Esophagus squamous epithelium (tissue), 5 donors: ENCODE measurements at regions not wholly inside any gene's neighbourhood (a gene's known extent, or its start where the extent isn't known, plus 50 kb on each side); places are given as distances from the start of the nearest gene placed in this dataset.

Experiments
- DNase-seq: peaks from one replicate; lab custom pipeline; 2025; lab: John Stamatoyannopoulos, UW
- H3K27ac ChIP-seq, 4 donors: fragments of 200-600 bp; sonication (generic); one replicate each; pipeline ENCODE4 v1.5.1; 2016 to 2019; ENCODE audit warnings: mild to moderate bottlenecking in 1 of 4
- H3K27me3 ChIP-seq, 4 donors: fragments of 200-600 bp; sonication (generic); 1 replicate in 3 of 4; 2 replicates in 1 of 4; pipeline versions ENCODE4 v1.5.1 to v1.6.0; 2017 to 2021; ENCODE audit warnings: antibody characterized with exemption in 1 of 4
- H3K36me3 ChIP-seq, 3 donors: fragments of 200-600 bp; sonication (generic); one replicate each; pipeline ENCODE4 v1.5.1; 2016 to 2019
- H3K4me1 ChIP-seq, 3 donors: fragments of 200-600 bp; sonication (generic); one replicate each; pipeline ENCODE4 v1.5.1; 2017 to 2019
- H3K4me3 ChIP-seq, 4 donors: fragments of 200-600 bp; sonication (generic); 1 replicate in 3 of 4; 2 replicates in 1 of 4; pipeline ENCODE4 v1.5.1; 2016 to 2019; ENCODE audit warnings: mild to moderate bottlenecking in 2 of 4, moderate library complexity in 1 of 4
- H3K9me3 ChIP-seq, 3 donors: fragments of 200-600 bp; sonication (generic); one replicate each; pipeline ENCODE4 v1.5.1; 2016 to 2019
- POLR2A ChIP-seq, 4 donors: fragments of 450-650 bp; IDR thresholded peaks; one replicate each; pipeline ENCODE4 v1.6.1; 2017; ENCODE audit warnings: antibody characterized with exemption in 4 of 4, mild to moderate bottlenecking in 4 of 4, moderate library complexity in 3 of 4
- WGBS, 2 donors: methylation state at CpG; one replicate each; pipeline ENCODE4 v1.1.5; 2018; 5-methylcytosine and 5-hydroxymethylcytosine counted together
- intact Hi-C: fragments of 100-400 bp; cut with DNase I; formaldehyde crosslinking; loops from one replicate; pipeline ENCODE4 v1.15.0; 2022
- TF ChIP-seq, protein P1 (sequence below), 6 experiments: fragments of 450-650 bp in 4 of 6; fragments of 200-600 bp in 2 of 6; sonication (generic) in 2 of 6; IDR thresholded peaks; one replicate each; pipeline ENCODE4 v1.5.1; 2016 to 2019; ENCODE audit warnings: antibody characterized with exemption in 6 of 6, mild to moderate bottlenecking in 4 of 6, moderate library complexity in 4 of 6
- donor health status: DM: yes; HTN: yes; CAD: no.

DNA sequence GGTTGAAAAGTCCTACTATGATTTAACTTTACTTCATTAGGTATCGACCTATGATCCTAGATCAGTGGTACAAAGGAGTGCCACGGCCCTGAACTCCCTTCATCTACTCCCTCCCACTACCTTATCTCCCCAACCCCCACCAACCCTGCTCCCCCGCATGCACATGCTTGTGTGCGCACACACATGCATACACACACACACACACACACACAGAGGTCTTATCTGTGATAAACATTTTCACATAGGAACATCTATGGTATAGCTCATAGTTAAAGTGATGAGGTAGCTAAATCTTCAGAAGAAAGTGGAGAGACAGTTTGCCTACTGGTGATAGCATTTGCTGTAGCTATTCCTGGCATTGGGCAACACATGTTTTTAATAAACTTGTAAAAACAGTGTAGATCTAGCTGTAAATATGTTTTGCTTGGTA, 471.3 kb downstream of the ZEB2 start:
- no peak for TF ChIP-seq POLR2A (IDR thresholded peaks at IDR 0.05)
- TF ChIP-seq, protein P1, sequence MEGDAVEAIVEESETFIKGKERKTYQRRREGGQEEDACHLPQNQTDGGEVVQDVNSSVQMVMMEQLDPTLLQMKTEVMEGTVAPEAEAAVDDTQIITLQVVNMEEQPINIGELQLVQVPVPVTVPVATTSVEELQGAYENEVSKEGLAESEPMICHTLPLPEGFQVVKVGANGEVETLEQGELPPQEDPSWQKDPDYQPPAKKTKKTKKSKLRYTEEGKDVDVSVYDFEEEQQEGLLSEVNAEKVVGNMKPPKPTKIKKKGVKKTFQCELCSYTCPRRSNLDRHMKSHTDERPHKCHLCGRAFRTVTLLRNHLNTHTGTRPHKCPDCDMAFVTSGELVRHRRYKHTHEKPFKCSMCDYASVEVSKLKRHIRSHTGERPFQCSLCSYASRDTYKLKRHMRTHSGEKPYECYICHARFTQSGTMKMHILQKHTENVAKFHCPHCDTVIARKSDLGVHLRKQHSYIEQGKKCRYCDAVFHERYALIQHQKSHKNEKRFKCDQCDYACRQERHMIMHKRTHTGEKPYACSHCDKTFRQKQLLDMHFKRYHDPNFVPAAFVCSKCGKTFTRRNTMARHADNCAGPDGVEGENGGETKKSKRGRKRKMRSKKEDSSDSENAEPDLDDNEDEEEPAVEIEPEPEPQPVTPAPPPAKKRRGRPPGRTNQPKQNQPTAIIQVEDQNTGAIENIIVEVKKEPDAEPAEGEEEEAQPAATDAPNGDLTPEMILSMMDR (IDR thresholded peaks at IDR 0.05), result no peak
- WGBS, 2 donors, result 85 to 94% methylated on average over 4 of the region's 4 CpGs
- no peak for DNase-seq
- intact Hi-C loops, result no loop called here
- Histone ChIP-seq H3K27ac (no peak overlapping the region), H3K4me3 (no peak overlapping the region), H3K4me1 (no peaks in the 10 kb centered on the region), H3K9me3 (no peaks in the 10 kb centered on the region), H3K27me3 (no peaks in the 10 kb centered on the region), H3K36me3 (no peaks in the 10 kb centered on the region)

DNA sequence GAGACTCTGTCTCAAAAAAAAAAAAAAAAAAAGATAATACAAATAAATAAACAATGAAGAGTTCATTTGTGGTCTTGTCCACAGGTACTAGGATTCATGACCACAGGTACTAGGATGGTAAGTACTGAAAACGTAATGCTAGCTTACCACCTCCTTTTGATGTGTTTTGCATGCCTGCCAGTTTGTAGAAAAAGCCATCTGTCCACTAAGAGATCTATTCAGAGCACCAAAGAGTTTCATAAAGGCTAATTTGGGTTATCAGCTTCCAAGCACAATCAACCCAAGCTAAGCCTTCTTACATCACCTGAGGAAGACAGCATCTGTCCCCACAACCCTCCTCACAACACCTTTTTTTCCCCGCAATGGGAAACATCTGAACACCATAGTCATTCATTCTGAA, 477.2 kb downstream of the ZEB2 start:
- TF ChIP-seq POLR2A (IDR thresholded peaks at IDR 0.05), result no peak
- TF ChIP-seq, protein P1 (IDR thresholded peaks at IDR 0.05), result no peak
- Histone ChIP-seq H3K9me3 (no peaks in the 10 kb centered on the region), H3K36me3 (no peaks in the 10 kb centered on the region), H3K27ac (no peak overlapping the region), H3K4me1 (no peaks in the 10 kb centered on the region), H3K27me3 (no peaks in the 10 kb centered on the region), H3K4me3 (no peak overlapping the region)
- 84 to 100% methylated on average over 2 of the region's 2 CpGs for WGBS, 2 donors
- intact Hi-C loops, result no loop called here
- no peak for DNase-seq

DNA sequence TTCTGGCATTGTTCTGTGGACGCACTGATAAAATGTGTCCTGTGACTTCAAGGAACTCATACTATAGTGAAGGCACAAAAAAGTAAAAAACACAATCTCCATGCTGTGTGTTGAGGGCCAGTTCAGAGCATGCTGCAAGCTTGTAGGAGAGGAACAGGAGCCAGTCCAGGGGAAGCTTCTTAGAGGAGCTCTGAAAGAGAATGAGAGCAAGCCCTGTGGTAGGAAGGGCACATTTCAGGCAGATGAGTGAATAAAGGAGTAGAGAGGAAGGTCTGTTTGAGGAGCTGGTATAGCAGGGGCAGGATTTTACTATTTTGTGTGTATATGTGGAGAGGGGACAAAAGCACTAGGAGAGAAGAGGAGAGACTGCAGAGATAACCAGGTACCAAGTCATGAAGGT, 478.3 kb downstream of the ZEB2 start:
- DNase-seq, result no peak
- Histone ChIP-seq H3K36me3 (no peaks in the 10 kb centered on the region), H3K4me3 (no peak overlapping the region), H3K4me1 (no peaks in the 10 kb centered on the region), H3K27me3 (no peaks in the 10 kb centered on the region), H3K9me3 (no peaks in the 10 kb centered on the region), H3K27ac (no peak overlapping the region)
- TF ChIP-seq POLR2A (IDR thresholded peaks at IDR 0.05), result no peak
- TF ChIP-seq, protein P1 (IDR thresholded peaks at IDR 0.05), result no peak
- WGBS, 2 donors, result 100% methylated on average over 1 of the region's 1 CpG
- intact Hi-C loops, result no loop called here

DNA sequence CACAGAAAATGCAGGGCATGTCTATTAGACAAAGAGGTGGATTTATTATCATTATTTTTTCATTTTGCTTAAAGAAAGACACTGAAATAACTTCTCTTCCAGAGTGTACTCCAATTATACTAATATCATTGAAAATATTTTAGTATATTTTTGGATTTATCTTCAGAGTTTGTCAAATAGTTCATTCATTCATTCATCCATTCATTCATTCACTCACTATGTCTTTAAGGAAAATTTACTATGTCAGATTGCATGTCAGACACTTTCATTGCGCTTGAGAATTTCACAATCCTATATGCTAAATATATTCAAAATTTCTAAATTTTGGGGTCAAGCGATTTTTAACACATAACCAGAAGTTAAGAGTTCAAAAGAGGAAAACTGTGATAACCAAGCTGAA, 479.1 kb downstream of the ZEB2 start:
- WGBS, 2 donors, result 95 to 100% methylated on average over 2 of the region's 2 CpGs
- no peak for DNase-seq

DNA sequence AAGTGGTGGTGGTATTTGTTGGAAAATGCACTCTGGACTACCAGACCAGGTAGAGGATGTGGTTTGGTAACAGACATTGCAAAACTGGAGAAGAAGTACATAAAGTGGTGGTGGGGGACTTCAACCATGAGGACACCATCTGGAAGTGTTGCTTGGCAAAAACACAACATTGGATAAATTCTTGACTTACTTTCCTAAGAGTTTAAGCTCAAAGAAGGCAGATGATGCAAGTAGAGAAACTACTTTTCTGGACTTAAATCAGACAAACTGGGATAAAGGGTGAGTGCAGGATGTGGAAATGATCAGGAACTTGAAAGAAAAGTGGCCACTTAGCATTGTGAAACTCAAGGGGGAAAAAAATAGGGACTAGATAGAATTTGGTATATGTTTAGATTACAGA, 487.4 kb downstream of the ZEB2 start:
- H3K36me3 ChIP-seq, result no peaks in the 10 kb centered on the region
- no peaks in the 10 kb centered on the region for H3K4me1 ChIP-seq
- DNase-seq, result no peak
- no peak overlapping the region for H3K4me3 ChIP-seq
- no peak for TF ChIP-seq POLR2A (IDR thresholded peaks at IDR 0.05)
- TF ChIP-seq, protein P1 (IDR thresholded peaks at IDR 0.05), result no peak
- no peak overlapping the region for H3K27ac ChIP-seq
- H3K9me3 ChIP-seq, result no peaks in the 10 kb centered on the region
- no peaks in the 10 kb centered on the region for H3K27me3 ChIP-seq
- intact Hi-C loops, result no loop called here

More for the DNA sequence above, 479.1 kb downstream of the ZEB2 start:
- no peaks in the 10 kb centered on the region for H3K9me3 ChIP-seq
- H3K27me3 ChIP-seq, result no peaks in the 10 kb centered on the region
- no peak overlapping the region for H3K27ac ChIP-seq
- intact Hi-C loops, result no loop called here
- no peaks in the 10 kb centered on the region for H3K36me3 ChIP-seq
- no peaks in the 10 kb centered on the region for H3K4me1 ChIP-seq
- no peak overlapping the region for H3K4me3 ChIP-seq
- TF ChIP-seq POLR2A (IDR thresholded peaks at IDR 0.05), result no peak
- TF ChIP-seq, protein P1 (IDR thresholded peaks at IDR 0.05), result no peak
